Psoas muscle (tissue), 7 donors: ENCODE measurements at regions not wholly inside any gene's neighbourhood (a gene's known extent, or its start where the extent isn't known, plus 50 kb on each side); places are given as distances from the start of the nearest gene placed in this dataset.

Source experiments
- ATAC-seq, 4 donors: fragments of 200-7000 bp; cut with Tn5 transposase; one replicate each; pipeline ENCODE4 v1.9.1; 2020; ENCODE audit warnings: moderate library complexity in 3 of 4, mild to moderate bottlenecking in 2 of 4
- DNase-seq, 2 donors: peaks; one replicate each; pipeline ENCODE4 v3.0.0-alpha.2; 2020
- H3K27ac ChIP-seq: fragments of 200-600 bp; one replicate; pipeline ENCODE4 v1.8.0; 2022
- H3K27me3 ChIP-seq, 3 donors: fragments of 200-600 bp in 1 of 3; one replicate each; pipeline versions ENCODE4 v1.6.1 to v1.8.0; 2013 to 2022; ENCODE audit warnings: low read length in 2 of 3, mild to moderate bottlenecking in 2 of 3, moderate library complexity in 1 of 3; ENCODE audit not compliant: insufficient read depth in 3 of 3
- H3K36me3 ChIP-seq, 2 donors: fragments of 200-600 bp in 1 of 2; one replicate each; pipeline versions ENCODE4 v1.6.1 to v1.8.0; 2013 to 2022; ENCODE audit warnings: low read depth in 1 of 2, mild to moderate bottlenecking in 1 of 2, moderate library complexity in 1 of 2; ENCODE audit not compliant: insufficient read depth in 1 of 2
- H3K4me1 ChIP-seq: fragments of 200-600 bp; one replicate; pipeline ENCODE4 v1.8.0; 2022
- H3K4me3 ChIP-seq: fragments of 200-600 bp; one replicate; pipeline ENCODE4 v1.8.0; 2022; ENCODE audit warnings: mild to moderate bottlenecking
- H3K9me3 ChIP-seq: fragments of 200-600 bp; one replicate; pipeline ENCODE4 v1.8.0; 2022
- CTCF ChIP-seq: fragments of 200-600 bp; IDR thresholded peaks from one replicate; pipeline ENCODE4 v1.8.0; 2022; ENCODE audit warnings: antibody characterized with exemption
- WGBS, 3 donors: extraction: QIAGEN DNeasy Blood & Tissue Kit; methylation state at CpG; one replicate each; pipeline versions ENCODE4 v1.1.6 to v1.1.7; 2013; 5-methylcytosine and 5-hydroxymethylcytosine counted together
- intact Hi-C, 2 donors: fragments of 100-400 bp; cut with DNase I; formaldehyde crosslinking; loops; one replicate each; pipeline versions ENCODE4 v1.11.0 to v1.14.2; 2022
- donor health status: healthy with polysubstance abuse.
- donor health status: DM: no; HTN: no; CAD: no; lungs with moderate emphysema.
- donor health status: Bipolar disorder and iron deficiency.
- donor health status: healthy.
- donor health status: DM: yes; HTN: yes; CAD: no.
- donor health status: DM: no; HTN: no; CAD: no.
- donor health status: DM: yes; HTN: yes; CAD: no.

DNA sequence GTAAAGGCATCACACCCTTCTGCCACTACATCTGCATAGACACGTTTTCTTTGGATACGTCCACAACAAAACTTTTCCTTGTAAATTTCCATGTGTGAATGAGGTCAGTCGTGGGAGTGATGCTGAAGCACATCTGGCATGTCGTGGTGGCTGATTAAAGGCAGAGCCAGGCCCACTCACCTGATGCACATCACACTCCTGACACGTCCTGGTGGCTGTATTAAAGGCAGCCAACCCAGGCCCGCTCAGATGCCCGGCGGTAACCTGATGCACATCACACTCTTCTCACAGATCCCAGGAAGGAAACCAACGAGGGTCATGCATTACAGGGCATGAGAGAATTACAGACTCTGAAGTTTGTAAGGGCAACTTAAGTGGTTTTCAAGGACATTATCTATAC, 321.6 kb upstream of the B3GAT1 start:
- DNase-seq (no peak), ATAC-seq (no peak)
- Histone ChIP-seq H3K27ac (no peak overlapping the region), H3K27me3 (peaks cover 0 to 6% (median 4%) of the 10 kb centered on the region in 3 donors), H3K36me3 (no peaks in the 10 kb centered on the region), H3K4me1 (no peaks in the 10 kb centered on the region), H3K9me3 (no peaks in the 10 kb centered on the region), H3K4me3 (no peak overlapping the region)
- WGBS, 3 donors = 53 to 55% (median 54%) methylated on average over 9 of the region's 9 CpGs
- TF ChIP-seq CTCF = no peak
- intact Hi-C loops = no loop called here

GRCh38 chr11:134731213-134731961, 319.3 kb upstream of the B3GAT1 start:
- no peak overlapping the region for H3K4me3 ChIP-seq
- H3K4me1 ChIP-seq = no peaks in the 10 kb centered on the region
- intact Hi-C loops = no loop called here
- no peak for TF ChIP-seq CTCF
- ATAC-seq (no peak), DNase-seq (no peak)
- no peaks in the 10 kb centered on the region for H3K36me3 ChIP-seq
- no peak overlapping the region for H3K27ac ChIP-seq
- peaks cover 0 to 5% (median 4%) of the 10 kb centered on the region in 3 donors for H3K27me3 ChIP-seq
- 28 to 39% (median 33%) methylated on average over 9 of the region's 9 CpGs for WGBS, 3 donors
- no peaks in the 10 kb centered on the region for H3K9me3 ChIP-seq

DNA sequence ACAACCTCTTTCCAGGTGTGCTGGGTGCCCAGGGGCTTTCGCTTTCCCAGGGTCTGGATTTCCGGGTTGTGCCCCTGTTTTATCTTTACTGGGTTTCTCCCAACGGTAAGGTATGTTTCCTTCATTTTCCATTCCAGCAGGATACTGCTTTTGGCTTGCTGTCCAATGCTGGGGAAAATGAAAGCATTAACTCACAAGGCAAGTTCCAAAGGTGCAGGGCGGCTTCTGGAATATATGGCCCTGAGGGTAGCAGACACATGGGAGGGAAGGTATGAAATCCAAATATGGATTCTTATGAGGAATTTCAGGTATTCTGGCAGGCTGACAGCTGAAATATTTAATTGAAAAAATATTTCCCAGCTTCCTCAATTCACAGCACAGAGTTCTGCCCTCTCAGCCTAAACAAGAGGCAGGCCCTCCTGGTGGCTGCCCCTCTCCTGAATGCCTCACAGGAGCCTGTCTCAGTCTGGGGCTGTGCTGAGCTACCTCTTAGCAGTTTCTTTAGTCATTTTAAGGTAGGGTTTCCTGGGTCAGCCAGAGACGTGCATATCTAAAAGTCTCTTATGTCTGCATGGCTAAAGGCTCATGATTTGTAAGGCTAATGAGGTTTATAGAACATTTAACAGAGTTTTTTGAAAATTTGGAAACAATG, 318.6 kb upstream of the B3GAT1 start:
- no peak for ATAC-seq
- no peaks in the 10 kb centered on the region for H3K9me3 ChIP-seq
- intact Hi-C loops = no loop called here
- peaks cover 0 to 5% (median 4%) of the 10 kb centered on the region in 3 donors for H3K27me3 ChIP-seq
- DNase-seq = no peak
- H3K4me1 ChIP-seq = no peaks in the 10 kb centered on the region
- no peak for TF ChIP-seq CTCF
- H3K27ac ChIP-seq = no peak overlapping the region
- no peaks in the 10 kb centered on the region for H3K36me3 ChIP-seq
- 63 to 78% (median 65%) methylated on average over 5 of the region's 5 CpGs for WGBS, 3 donors
- no peak overlapping the region for H3K4me3 ChIP-seq

- ATAC-seq (no peak), DNase-seq (no peak)
- Histone ChIP-seq H3K27me3 (peaks cover 0 to 7% (median 4%) of the 10 kb centered on the region in 3 donors), H3K4me3 (no peak overlapping the region), H3K9me3 (no peaks in the 10 kb centered on the region), H3K27ac (no peak overlapping the region), H3K36me3 (no peaks in the 10 kb centered on the region), H3K4me1 (no peaks in the 10 kb centered on the region)
- intact Hi-C loops = no loop called here
- 78 to 82% (median 81%) methylated on average over 4 of the region's 4 CpGs for WGBS, 3 donors
- no peak for TF ChIP-seq CTCF
Measured at GRCh38 chr11:134730101-134730500, 318.1 kb upstream of the B3GAT1 start.
